GM21723 (cell line): ENCODE measurements at regions not wholly inside any gene's neighbourhood (a gene's known extent, or its start where the extent isn't known, plus 50 kb on each side); places are given as distances from the start of the nearest gene placed in this dataset.
"Not testable (repeated sequence)": the region's sequence is repeated elsewhere in the genome, so short reads cannot be mapped to it uniquely, and the experiment has no call there.

Experiments used
- ATAC-seq: cut with Tn5 transposase; IDR thresholded peaks from one replicate; pipeline ENCODE4 v1.9.1; 2021; ENCODE audit warnings: mild to moderate bottlenecking, moderate library complexity; ENCODE audit not compliant: unreplicated experiment

DNA sequence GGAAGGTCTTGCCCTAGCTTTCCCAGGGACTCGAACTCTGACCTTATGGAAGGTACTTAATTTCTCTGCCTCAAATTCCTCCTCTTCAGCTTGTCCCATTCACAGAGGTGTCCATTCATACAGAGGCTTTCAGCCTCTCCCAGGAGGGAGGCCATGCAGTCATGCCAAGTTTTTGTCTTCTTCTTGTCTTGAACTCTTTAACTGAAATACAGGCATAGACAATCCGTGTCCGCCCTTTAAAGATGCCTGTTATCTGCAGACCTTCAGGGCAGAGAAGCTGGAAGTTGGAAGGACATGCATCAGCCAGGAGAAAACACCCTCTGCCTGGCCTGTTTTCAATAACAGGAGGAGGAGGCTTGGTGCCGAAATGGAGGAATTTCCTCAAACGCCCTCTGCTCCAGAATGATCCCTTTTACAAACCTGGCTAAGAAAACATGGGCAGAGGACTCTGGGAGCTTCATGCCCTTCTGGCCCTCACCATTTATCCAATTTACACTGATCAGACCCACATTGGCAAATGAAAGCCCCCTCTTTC, 308.3 kb downstream of the MYCN start:
- ATAC-seq = no peak

- no peak for ATAC-seq
Observed at GRCh38 chr2:16247326-16248122, 307.2 kb downstream of the MYCN start.

DNA sequence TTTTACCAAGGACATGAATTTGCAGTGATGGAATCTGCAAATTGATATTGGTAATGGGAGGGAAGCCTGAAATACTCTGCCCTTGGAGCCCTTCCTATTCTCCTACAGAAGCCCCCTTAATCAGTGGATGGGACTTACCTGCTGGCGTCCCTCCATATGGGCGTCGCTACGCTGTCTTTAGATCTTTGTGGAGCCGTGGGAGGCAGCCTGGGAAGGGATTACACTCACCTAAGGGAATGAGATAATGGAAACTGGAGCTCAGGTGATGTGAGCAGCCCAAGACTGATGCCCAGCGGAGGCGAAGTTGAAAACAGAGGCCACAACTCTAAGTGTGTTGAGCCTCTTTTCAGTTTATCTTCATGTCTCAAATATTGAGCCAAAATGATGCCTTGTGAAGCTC, 306.6 kb downstream of the MYCN start:
- ATAC-seq = no peak

DNA sequence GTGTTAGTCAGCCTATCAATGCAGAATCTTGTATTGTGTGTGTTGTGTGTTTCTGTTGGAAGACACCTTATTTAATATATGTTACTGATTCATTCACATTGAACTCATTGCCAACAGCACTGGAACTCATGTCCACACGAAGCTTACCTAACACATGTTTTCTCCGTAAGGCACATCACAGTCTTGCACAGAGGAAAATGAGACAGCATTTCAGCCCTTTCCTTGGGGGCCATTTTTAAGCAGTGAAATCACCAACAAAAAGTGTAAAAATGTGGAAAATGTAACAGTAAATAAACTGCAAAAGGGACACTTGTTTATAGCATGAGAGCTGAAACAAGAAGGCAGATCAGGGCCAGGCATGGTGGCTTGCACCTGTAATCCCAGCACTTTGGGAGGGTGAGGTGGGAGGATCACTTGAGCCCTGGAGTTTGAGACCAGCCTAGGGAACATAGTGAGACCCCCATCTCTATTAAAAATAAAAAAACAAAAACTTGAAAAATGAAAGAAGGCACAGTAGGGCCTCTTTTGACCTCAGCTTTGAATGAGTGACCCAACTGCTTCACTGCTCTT, 306.0 kb downstream of the MYCN start:
- no peak for ATAC-seq

DNA sequence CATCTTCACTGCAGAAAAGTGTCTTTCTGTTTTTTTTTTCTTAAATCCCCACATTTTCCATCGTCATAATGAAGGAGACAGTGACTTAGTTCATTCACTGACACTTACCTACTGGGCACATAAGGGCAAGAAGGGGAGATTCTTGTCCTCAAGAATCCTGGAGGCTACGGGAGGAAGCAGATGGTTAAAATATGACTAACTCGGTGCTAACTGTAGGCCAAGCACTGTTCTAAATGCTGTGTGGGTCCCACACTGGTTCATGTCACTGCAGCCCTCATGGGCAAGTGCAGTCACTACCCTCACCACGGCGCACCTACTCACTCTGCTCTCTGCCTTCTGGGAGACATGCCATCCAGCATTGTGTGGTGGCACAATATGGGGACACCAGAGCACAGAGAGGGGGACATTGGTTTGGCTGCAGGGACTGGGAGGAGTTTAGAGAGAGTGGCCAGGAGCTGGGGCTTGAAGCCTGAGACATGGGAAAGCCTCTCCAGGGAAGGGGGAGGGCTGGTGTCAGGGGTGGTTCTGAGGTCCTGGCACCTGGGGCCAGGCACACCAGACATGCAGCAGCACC, 305.2 kb downstream of the MYCN start:
- no peak for ATAC-seq

DNA sequence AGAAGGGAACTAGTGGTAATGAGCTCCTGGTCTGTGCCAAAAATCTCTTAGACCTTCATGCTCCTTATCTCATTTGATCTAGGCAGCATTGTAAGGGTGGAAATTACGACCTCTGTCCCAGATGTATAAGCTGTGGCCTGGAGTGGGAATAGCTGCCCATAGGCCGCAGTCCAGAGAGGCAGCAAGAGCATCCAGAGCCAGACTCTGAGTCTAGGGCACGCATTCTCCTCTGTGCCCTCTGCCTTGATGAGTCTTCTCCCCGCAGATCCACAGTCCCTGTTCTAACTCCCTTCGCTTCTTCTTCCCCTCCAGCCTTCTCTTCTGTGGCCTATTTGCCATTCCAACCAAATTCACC, 304.6 kb downstream of the MYCN start:
- no peak for ATAC-seq

DNA sequence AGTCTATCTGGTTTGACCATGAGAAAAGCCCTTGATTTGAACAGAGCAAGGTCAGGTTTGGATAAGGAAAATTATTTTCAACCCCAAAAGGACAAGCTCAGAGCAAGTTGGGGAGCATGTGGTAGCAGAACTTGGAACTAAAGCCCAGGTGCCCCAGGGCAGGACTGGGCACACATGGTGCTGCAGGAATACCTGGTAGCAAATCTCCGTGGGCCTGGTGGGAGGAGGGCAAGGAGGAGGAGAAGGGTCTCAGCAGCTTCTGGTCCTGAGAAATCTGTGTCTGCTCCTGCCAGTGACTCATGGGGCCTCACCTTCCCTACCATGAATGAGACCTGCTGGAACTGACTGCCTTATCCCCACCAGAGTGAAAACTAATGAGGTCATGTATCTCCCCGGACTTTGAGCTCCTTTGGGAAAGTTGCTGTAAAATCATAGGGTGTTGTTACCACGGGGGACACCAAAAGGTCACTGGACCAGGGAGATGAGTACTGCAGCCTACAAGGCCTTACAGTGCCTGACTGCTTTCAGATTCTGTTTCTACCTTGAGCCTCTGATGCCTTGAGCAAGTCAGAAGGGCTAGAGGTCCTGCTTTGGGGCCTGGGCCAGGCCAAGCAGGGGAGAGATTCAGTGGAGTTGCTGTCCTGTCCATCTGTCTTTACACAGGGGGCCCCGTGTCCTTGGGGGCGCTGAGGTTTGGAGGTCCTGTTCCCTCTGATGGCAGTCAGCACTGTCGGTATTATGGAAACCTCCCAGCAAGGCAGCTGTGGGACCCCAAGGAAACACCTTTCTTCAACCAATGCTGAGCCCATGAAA, 304.0 kb downstream of the MYCN start:
- no peak for ATAC-seq

DNA sequence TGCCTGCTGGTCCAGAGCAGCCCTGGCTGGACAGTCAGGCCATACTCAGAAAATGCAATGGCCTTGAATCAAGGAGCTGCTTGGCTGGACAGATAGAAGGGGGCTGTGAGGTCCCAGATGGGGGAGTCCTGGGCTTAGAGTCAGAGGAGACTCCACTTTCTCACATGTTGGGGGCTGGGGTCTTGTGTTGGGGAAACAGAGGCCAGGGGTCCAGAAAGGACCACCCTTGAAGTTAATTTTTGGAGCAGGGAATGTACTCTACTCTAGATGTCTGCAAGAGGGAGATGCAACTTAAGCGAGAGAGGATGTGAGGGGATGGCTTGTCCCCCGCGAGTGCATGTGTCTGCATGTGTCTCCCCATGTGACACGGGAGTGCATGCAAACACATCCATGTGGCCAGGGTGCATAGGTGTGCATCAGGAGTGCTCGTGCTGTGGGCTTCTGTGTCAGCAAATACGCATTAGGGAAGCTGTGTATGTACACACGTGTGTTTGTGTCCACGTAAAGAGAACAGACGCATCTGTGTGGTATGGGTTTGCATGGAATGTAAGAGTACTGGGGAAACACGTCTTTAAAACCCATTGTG, 303.2 kb downstream of the MYCN start:
- ATAC-seq = no peak

DNA sequence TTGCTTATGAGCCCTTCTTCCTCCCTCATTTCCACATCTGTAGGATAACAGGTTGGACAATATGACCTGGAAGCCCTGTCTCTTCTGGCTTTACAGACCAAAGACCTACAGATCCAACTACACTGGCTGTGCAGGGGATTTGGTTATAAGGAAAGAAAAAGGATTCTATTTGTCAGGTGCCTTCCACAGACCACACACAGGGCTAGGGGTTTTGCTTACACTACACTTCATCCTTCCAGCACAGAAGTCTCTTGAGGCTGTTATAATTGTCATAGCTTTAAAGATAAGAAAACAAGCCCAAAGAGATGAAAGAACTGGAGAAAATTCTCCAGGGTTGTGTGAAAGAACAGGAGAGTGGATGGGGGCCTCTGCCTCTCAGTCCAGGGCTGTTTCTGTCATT, 302.6 kb downstream of the MYCN start:
- no peak for ATAC-seq

GRCh38 chr2:16241166-16242160, 301.1 kb downstream of the MYCN start:
- no peak for ATAC-seq

DNA sequence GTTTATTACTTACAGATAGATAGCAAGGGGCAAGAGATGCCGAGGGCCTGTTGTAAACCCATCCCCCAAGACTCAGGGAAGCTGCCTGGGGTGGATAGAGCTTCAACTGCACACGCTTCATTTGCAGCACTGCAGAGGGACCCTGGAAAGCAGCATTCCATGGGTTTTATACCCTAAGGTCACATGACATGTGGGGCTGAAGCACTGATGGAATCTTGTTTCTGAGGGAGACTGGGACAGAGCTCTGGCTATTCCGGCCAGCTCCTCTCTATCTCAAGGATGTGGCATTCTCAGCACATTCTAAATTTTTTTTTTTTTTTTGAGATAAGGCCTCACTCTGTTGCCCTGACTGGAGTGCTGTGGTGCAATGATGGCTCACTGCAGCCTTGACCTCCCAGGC, 300.1 kb downstream of the MYCN start:
- no peak for ATAC-seq

DNA sequence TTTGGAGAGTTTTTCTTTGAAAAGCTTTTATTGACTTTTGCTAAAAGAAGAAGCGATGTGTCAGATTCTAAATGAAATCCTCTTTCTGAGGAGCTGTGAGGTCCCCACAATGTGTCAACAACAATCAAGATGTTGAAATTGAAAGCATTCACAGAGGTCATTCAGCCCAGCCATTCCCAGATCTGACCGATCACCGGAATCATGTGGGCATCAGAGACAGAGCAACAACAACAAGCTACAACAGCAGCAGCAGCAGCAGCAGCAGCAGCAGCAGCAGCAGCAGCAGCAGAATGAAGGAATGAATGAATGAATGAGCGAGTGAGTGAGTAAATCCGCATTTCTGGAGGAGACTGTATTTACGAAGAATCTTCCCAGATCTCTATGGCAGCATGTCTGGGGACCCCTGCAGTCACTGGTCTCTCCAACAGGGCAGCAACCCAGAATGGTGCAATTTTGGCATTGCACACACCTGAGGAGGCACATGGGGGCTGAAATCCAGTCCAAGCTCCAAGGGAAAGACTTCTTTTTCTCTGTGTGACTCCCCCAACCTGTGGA, 299.0 kb downstream of the MYCN start:
- ATAC-seq = no peak

- ATAC-seq = no peak
Observed at GRCh38 chr2:16238786-16239185, 298.4 kb downstream of the MYCN start.

- no peak for ATAC-seq
Observed at GRCh38 chr2:16238001-16238761, 297.8 kb downstream of the MYCN start.

DNA sequence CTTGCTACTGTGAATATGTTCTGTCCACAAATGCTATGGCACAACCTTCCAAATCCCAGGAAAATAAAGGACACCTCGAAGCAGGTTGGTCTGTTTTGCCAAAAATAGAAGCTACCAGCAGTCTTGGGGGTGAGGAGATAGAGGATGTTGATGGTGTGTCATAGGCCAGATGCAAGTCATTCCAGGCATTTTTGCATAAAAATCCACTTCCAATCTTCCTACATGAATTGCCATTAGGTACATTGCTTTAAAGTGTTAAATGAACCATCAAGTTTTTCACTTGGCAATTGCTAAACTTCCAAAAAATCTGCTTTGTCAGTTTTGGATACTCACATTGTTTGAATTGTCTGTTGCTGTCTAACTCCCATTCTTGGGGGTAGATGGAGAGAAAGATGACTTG, 295.4 kb downstream of the MYCN start:
- ATAC-seq = no peak

GRCh38 chr2:16235291-16235690, 294.9 kb downstream of the MYCN start:
- not testable (repeated sequence) for ATAC-seq

DNA sequence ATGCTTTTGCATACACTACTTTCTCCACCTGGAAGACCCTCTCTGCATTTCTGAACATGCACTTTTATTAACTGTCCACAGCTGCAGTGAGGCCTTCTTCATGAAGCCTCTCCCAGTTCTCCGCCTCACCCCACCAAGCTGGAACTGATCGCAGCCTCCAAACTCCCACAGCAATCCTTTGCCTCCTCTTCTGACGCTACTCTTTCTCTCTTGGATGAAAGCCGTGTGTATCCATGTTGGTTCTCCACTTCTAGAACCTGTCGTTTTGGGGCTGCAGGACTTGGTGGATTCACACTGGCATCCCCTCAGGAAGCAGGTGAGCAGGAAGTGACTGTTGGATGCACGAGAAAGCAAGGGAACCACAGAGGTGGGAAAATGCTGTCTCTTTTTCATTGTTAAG, 288.6 kb downstream of the MYCN start:
- no peak for ATAC-seq

- no peak for ATAC-seq
Observed at GRCh38 chr2:16228471-16228870, 288.1 kb downstream of the MYCN start.
